ENCODE measurements at regions not wholly inside any gene's neighbourhood (a gene's known extent, or its start where the extent isn't known, plus 50 kb on each side); places are given as distances from the start of the nearest gene placed in this dataset.

DNA sequence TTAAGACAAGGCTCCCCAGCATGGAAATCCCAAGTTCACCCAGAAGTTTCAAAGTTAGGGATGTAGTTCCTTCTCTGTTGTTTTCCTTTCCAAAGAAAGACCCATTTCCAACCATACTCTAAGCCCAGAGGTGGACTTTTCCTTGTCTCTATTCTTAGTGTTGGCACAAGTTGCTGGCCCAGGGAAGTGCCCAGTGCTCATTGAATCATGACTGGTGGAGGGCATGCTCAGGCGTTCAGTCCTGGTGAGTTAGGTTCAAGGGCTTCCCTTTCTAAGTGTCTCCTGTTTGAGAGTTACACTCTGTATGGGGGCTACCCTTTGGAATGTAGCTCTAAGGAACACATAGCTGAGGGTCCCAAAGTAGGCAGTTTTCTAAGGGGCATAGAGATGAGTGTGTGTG lies 389.5 kb downstream of the KCNRG start:
- Histone ChIP-seq H3K27ac (no peak overlapping the region), H3K4me1 (peaks cover 0 to 5% of the 10 kb centered on the region in 2 donors), H3K4me3 (no peak overlapping the region), H3K27me3 (no peaks in the 10 kb centered on the region), H3K9me3 (no peaks in the 10 kb centered on the region), H3K36me3 (no peaks in the 10 kb centered on the region)
- DNase-seq (ENCODE audit: low spot score in 2 of 2): no peak
- intact Hi-C loops (cut with DNase I): no loop called here
- no peak for TF ChIP-seq CTCF (IDR thresholded peaks at IDR 0.05)

- no peak for DNase-seq (ENCODE audit: low spot score in 2 of 2)
- peaks cover 3 to 6% of the 10 kb centered on the region in 2 donors for H3K4me1 ChIP-seq
- H3K27me3 ChIP-seq: no peaks in the 10 kb centered on the region
These were observed 391.6 kb downstream of the KCNRG start for GRCh38 chr13:50406831-50407230.

GRCh38 chr13:50408068-50408467 lies 392.8 kb downstream of the KCNRG start:
- no peak for TF ChIP-seq CTCF (IDR thresholded peaks at IDR 0.05)
- intact Hi-C loops (cut with DNase I): no loop called here
- no peaks in the 10 kb centered on the region for H3K27me3 ChIP-seq
- H3K4me3 ChIP-seq: no peak overlapping the region
- DNase-seq (ENCODE audit: low spot score in 2 of 2): no peak
- H3K4me1 ChIP-seq: peaks cover 14 to 17% of the 10 kb centered on the region in 2 donors
- H3K27ac ChIP-seq: no peak overlapping the region
- H3K36me3 ChIP-seq: no peaks in the 10 kb centered on the region
- H3K9me3 ChIP-seq: no peaks in the 10 kb centered on the region

More at GRCh38 chr13:50406831-50407230, 391.6 kb downstream of the KCNRG start:
- intact Hi-C loops (cut with DNase I): no loop called here
- H3K9me3 ChIP-seq: no peaks in the 10 kb centered on the region
- TF ChIP-seq CTCF (IDR thresholded peaks at IDR 0.05): no peak
- H3K36me3 ChIP-seq: no peaks in the 10 kb centered on the region
- no peak overlapping the region for H3K4me3 ChIP-seq
- H3K27ac ChIP-seq: no peak overlapping the region

GRCh38 chr13:50409220-50409619 lies 394.0 kb downstream of the KCNRG start:
- TF ChIP-seq CTCF (IDR thresholded peaks at IDR 0.05): no peak

DNA sequence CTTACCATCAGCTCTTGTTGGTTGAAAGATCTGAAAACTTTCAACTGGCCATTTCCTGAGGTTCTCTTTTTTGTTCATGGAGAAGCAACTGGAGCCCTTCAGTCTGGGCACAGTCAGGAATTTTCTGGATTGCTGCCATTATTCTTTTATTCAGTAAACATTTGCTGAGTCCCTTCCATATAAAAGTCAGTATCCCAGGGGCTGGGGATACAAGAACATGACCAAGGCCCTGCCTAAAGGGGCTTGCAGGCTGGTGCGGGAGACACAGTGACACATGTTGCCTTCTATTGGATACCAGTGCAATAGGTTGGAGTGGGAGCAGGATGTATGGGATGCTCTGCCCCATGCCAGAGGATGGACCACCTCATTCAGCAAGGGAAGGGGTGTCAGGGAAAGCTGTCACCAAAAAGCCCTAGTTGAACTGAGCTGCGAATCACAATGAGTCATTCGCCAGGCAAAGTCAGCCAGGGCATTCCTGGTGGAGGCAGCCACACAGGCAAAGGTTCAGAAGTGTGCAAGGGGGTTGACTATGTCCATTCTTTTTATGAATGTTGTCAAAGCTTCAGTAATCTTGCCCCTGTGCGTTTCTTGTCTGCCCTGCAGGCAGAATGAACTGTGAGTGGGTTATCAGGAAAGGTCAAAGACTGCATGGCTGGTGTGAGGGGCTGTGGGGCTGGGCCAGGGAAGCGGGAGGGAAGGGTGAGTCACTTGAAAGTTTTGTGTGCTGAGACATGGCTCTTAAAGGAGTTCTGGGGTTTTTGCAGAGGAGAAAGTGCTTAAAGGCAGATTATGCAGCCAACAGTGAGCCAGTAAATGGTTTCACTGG lies 395.9 kb downstream of the KCNRG start:
- DNase-seq (ENCODE audit: low spot score in 2 of 2): peak in 1 of 2 donors; percentile 69
- H3K4me3 ChIP-seq: no peak overlapping the region

More at GRCh38 chr13:50409220-50409619, 394.0 kb downstream of the KCNRG start:
- no peak overlapping the region for H3K4me3 ChIP-seq
- intact Hi-C loops (cut with DNase I): no loop called here
- H3K9me3 ChIP-seq: no peaks in the 10 kb centered on the region
- no peaks in the 10 kb centered on the region for H3K27me3 ChIP-seq
- peaks cover 14 to 22% of the 10 kb centered on the region in 2 donors for H3K4me1 ChIP-seq
- DNase-seq (ENCODE audit: low spot score in 2 of 2): no peak
- no peaks in the 10 kb centered on the region for H3K36me3 ChIP-seq
- no peak overlapping the region for H3K27ac ChIP-seq

More for the DNA sequence above, 395.9 kb downstream of the KCNRG start:
- Histone ChIP-seq H3K27me3 (no peaks in the 10 kb centered on the region), H3K36me3 (no peaks in the 10 kb centered on the region), H3K9me3 (no peaks in the 10 kb centered on the region), H3K27ac (peak overlapping the region; percentile 61 to 65), H3K4me1 (peaks cover 14 to 22% of the 10 kb centered on the region in 2 donors)
- intact Hi-C loops (cut with DNase I): loop anchor here (5.0 kb wide), 2 partner anchors 54 to 414 kb away; partner anchors contain the start of gene TRIM13
- no peak for TF ChIP-seq CTCF (IDR thresholded peaks at IDR 0.05)
